Transverse colon (tissue), 4 donors: ENCODE measurements at regions not wholly inside any gene's neighbourhood (a gene's known extent, or its start where the extent isn't known, plus 50 kb on each side); places are given as distances from the start of the nearest gene placed in this dataset.

Source experiments
- DNase-seq: peaks from one replicate; pipeline ENCODE4 v3.0.0-alpha.2; 2019
- H3K27ac ChIP-seq, 4 donors: fragments of 200-600 bp; sonication (generic); 2 replicates each; pipeline ENCODE4 v1.5.1; 2016 to 2018; ENCODE audit warnings: inconsistent platforms in 4 of 4
- H3K27me3 ChIP-seq: fragments of 200-600 bp; sonication (generic); 2 replicates; pipeline ENCODE4 v1.5.1; 2017; ENCODE audit warnings: inconsistent platforms
- H3K36me3 ChIP-seq, 4 donors: fragments of 200-600 bp; sonication (generic); 2 replicates each; pipeline ENCODE4 v1.5.1; 2017 to 2019; ENCODE audit warnings: inconsistent platforms in 4 of 4
- H3K4me1 ChIP-seq, 4 donors: fragments of 200-600 bp; sonication (generic); 2 replicates each; pipeline ENCODE4 v1.5.1; 2017 to 2020; ENCODE audit warnings: inconsistent platforms in 4 of 4
- H3K4me3 ChIP-seq, 4 donors: fragments of 200-600 bp; sonication (generic); 1 replicate in 1 of 4; 2 replicates in 3 of 4; pipeline versions ENCODE4 v1.5.1 to v1.6.1; 2017 to 2019; ENCODE audit warnings: inconsistent platforms in 4 of 4
- H3K9me3 ChIP-seq, 2 donors: fragments of 200-600 bp; sonication (generic); 2 replicates each; pipeline ENCODE4 v1.5.1; 2017 to 2019; ENCODE audit warnings: inconsistent platforms in 2 of 2
- CTCF ChIP-seq, 5 experiments: fragments of 200-600 bp in 3 of 5; fragments of 450-650 bp in 2 of 5; sonication (generic) in 3 of 5; IDR thresholded peaks; 1 replicate in 2 of 5; 2 replicates in 3 of 5; pipeline ENCODE4 v1.5.1; 2016 to 2017; ENCODE audit warnings: antibody characterized with exemption in 5 of 5, inconsistent platforms in 3 of 5, mild to moderate bottlenecking in 2 of 5, moderate library complexity in 1 of 5
- EP300 ChIP-seq: sonication (generic); formaldehyde crosslinking; IDR thresholded peaks from one replicate; pipeline ENCODE4 v1.6.1; 2017; ENCODE audit warnings: antibody characterized with exemption, low read depth
- POLR2A ChIP-seq: fragments of 450-650 bp; IDR thresholded peaks from one replicate; pipeline ENCODE4 v1.6.1; 2016; ENCODE audit warnings: antibody characterized with exemption, mild to moderate bottlenecking, moderate library complexity
- POLR2AphosphoS5 ChIP-seq, 3 donors: sonication (generic); formaldehyde crosslinking; IDR thresholded peaks; one replicate each; pipeline ENCODE4 v1.6.1; 2016; ENCODE audit warnings: antibody characterized with exemption in 3 of 3
- WGBS, 2 donors: methylation state at CpG; one replicate each; pipeline ENCODE4 v1.1.5; 2018; ENCODE audit warnings: low coverage in 1 of 2; 5-methylcytosine and 5-hydroxymethylcytosine counted together
- in situ Hi-C, 4 donors: fragments of 200-750 bp; cut with MboI; loops; one replicate each; pipeline versions ENCODE4 v1.15.0 to v1.15.1; 2017; ENCODE audit warnings: low sequenced_read_pairs in 3 of 4, low pct_ligation_motif_present in 1 of 4, low pct_unique_long_range_greater_than_20kb in 1 of 4
- intact Hi-C: fragments of 100-400 bp; cut with DNase I; formaldehyde crosslinking; loops from one replicate; pipeline ENCODE4 v1.15.1; 2023; ENCODE audit warnings: low total_unique reads

- H3K36me3 ChIP-seq: no peaks in the 10 kb centered on the region
- H3K27ac ChIP-seq: no peak overlapping the region
- TF ChIP-seq EP300: no peak
- no peak for TF ChIP-seq POLR2A
- TF ChIP-seq POLR2AphosphoS5 (IDR thresholded peaks at IDR 0.05): no peak
- no peak for TF ChIP-seq CTCF (IDR thresholded peaks at IDR 0.05)
- H3K4me3 ChIP-seq: no peak overlapping the region
- DNase-seq: no peak
- whole genome bisulfite sequencing, 2 donors: 97% methylated on average over 4 of the region's 4 CpGs; no CpG with 5 or more reads in 1 of the 2 donors
- peaks cover 3% of the 10 kb centered on the region for H3K27me3 ChIP-seq
- intact Hi-C loops: no loop called here
- H3K4me1 ChIP-seq: no peaks in the 10 kb centered on the region
- H3K9me3 ChIP-seq: no peaks in the 10 kb centered on the region
- in situ Hi-C loops: no loop called here
These were observed 169.0 kb downstream of the ENGASE start for GRCh38 chr17:79243603-79243990.

- Histone ChIP-seq H3K9me3 (no peaks in the 10 kb centered on the region), H3K27me3 (peaks cover 3% of the 10 kb centered on the region), H3K27ac (no peak overlapping the region), H3K4me3 (no peak overlapping the region), H3K4me1 (no peaks in the 10 kb centered on the region), H3K36me3 (no peaks in the 10 kb centered on the region)
- WGBS, 2 donors: 53% methylated on average over 10 of the region's 10 CpGs; no CpG with 5 or more reads in 1 of the 2 donors
- DNase-seq: no peak
- intact Hi-C loops: no loop called here
- TF ChIP-seq POLR2AphosphoS5 (IDR thresholded peaks at IDR 0.05) (no peak), CTCF (IDR thresholded peaks at IDR 0.05) (no peak), POLR2A (no peak), EP300 (no peak)
- in situ Hi-C loops: no loop called here
These were observed 168.4 kb downstream of the ENGASE start for GRCh38 chr17:79242873-79243602.

GRCh38 chr17:79242393-79242792, 167.8 kb downstream of the ENGASE start:
- Histone ChIP-seq H3K27me3 (no peaks in the 10 kb centered on the region), H3K27ac (no peak overlapping the region), H3K9me3 (no peaks in the 10 kb centered on the region), H3K4me1 (no peaks in the 10 kb centered on the region), H3K4me3 (no peak overlapping the region), H3K36me3 (no peaks in the 10 kb centered on the region)
- DNase-seq: no peak
- intact Hi-C loops: no loop called here
- TF ChIP-seq EP300: no peak
- TF ChIP-seq POLR2AphosphoS5 (IDR thresholded peaks at IDR 0.05): no peak
- TF ChIP-seq POLR2A: no peak
- no peak for TF ChIP-seq CTCF (IDR thresholded peaks at IDR 0.05)
- in situ Hi-C loops: no loop called here
- WGBS, 2 donors: 42 to 47% methylated on average over 2 of the region's 2 CpGs

GRCh38 chr17:79241616-79242015, 167.0 kb downstream of the ENGASE start:
- no peaks in the 10 kb centered on the region for H3K4me1 ChIP-seq
- no peak overlapping the region for H3K4me3 ChIP-seq
- DNase-seq: no peak
- no peaks in the 10 kb centered on the region for H3K9me3 ChIP-seq
- no peak overlapping the region for H3K27ac ChIP-seq
- H3K27me3 ChIP-seq: no peaks in the 10 kb centered on the region
- in situ Hi-C loops: no loop called here
- TF ChIP-seq CTCF (IDR thresholded peaks at IDR 0.05) (no peak), POLR2A (no peak), POLR2AphosphoS5 (IDR thresholded peaks at IDR 0.05) (no peak), EP300 (no peak)
- intact Hi-C loops: no loop called here
- WGBS, 2 donors: 90% methylated on average over 5 of the region's 5 CpGs; no CpG with 5 or more reads in 1 of the 2 donors
- no peaks in the 10 kb centered on the region for H3K36me3 ChIP-seq
